HG03460 (cell line): ENCODE measurements at regions not wholly inside any gene's neighbourhood (a gene's known extent, or its start where the extent isn't known, plus 50 kb on each side); places are given as distances from the start of the nearest gene placed in this dataset.

Experiments used
- ATAC-seq: cut with Tn5 transposase; IDR thresholded peaks from one replicate; pipeline ENCODE4 v1.9.1; 2021; ENCODE audit not compliant: unreplicated experiment

DNA sequence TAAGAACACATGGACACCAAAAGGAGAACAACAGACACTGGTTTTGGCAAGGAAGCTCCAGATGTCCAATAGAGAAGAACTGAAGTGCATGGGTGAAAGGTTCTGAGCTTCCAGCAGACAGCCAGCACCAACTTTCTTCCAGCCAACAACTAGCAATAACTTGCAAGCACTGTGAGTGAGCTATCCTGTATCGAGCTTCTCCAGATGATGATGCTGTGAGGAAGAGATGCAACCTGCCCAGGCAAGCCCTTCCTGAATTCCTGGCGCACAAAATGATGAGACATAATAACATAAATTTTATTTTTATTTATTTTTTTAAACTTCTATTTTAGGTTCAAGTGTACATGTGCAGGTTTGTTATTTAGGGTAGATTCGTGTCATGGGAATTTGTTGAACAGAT, 692.1 kb downstream of the DNAJB9 start:
- no peak for ATAC-seq

- ATAC-seq, result no peak
Measured at GRCh38 chr7:109266610-109267009, 696.9 kb downstream of the DNAJB9 start.

- no peak for ATAC-seq
Measured at GRCh38 chr7:109276348-109276747, 706.7 kb downstream of the DNAJB9 start.

DNA sequence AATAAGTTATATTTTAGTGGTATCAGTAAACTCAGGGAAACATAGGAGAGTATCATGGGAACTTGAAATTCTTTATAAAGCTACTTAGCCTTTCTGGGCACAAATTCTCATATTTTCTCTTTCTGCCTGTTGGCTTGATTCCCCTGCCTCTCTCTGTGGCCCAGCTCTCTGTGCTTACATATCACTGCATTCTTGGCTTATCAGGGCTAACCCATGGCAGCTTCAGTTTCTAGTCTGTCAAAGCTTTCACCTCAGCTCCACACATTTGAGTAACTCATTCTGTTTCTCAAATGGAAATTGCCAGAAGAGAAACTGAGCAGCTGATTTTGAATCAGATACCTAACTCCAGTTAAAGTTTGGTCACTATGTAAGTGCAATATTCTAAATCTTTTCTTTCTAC, 713.1 kb downstream of the DNAJB9 start:
- ATAC-seq, result no peak

DNA sequence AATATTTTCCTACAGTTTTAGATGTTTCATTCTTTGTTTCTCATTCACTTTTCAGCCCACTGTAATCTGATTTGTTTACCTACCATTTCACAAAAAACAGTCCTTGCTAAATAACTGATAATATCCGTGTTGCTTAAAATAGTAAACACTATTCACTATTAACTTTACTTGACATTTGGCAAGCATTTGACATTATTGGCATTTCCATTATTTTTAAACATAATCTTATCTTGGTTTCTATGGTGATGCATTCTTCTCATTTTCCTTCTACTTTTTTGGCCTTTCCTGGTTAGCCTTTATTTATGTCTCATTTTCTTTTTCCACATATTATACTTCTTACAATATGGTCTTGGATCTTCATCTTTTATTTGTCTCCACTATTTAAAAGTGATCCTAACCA, 715.3 kb downstream of the DNAJB9 start:
- ATAC-seq, result no peak

GRCh38 chr7:109295158-109295557, 725.5 kb downstream of the DNAJB9 start:
- ATAC-seq, result no peak

DNA sequence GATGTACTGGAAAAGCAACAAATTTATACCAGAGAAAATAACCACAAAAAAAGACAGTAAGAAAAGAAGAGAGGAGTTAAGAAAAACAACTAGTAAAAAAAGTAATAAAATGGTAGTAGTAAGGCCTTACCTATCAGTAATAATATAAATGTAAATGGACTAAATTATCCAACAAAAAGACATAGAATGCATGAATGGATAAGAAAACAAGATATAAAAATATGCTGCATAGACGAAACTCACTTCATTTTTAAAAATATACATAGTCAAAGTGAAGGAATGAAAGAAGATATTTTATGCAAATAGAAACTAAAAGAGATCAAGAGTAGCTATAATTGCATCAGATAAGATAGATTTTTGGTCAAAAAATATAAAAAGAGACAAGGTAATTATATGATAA, 739.1 kb downstream of the DNAJB9 start:
- ATAC-seq, result no peak

DNA sequence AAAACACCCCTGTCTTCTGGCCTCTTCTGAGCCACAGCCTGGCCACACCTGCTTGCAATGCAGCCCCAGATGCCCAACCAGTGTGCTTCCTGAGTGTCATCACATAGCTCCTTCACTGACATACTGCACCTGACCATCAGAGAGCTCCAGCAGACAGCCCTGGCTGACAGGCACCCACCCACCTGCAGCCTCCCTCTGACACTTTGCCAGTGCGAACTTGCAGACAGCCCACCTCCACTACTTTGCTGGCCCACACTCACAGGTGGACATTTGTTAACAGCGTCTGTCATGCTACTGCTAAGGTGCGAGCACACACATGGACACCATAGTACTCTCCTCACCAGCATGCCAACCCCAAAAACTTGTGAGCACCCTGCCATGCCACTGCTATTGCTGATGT, 740.1 kb downstream of the DNAJB9 start:
- no peak for ATAC-seq

DNA sequence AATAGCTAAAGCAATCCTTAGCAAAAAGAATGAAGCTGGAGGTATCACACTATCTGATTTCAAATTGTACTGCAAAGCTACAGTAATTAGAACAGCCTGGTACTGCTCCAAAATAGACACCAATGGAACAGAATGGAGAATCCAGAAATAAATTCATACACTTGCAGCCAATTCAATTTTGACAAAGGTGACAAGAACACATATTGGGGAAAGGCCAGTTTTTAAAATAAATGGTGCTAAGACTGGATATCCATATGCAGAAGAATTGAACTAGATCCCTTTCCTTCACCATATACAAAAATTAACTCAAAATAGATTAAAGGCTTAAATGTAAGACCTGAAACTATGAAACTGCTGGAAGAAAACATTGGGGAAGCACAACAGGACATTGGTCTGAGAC, 748.5 kb downstream of the DNAJB9 start:
- no peak for ATAC-seq

- ATAC-seq, result no peak
Measured at GRCh38 chr7:109322833-109323232, 753.2 kb downstream of the DNAJB9 start.

DNA sequence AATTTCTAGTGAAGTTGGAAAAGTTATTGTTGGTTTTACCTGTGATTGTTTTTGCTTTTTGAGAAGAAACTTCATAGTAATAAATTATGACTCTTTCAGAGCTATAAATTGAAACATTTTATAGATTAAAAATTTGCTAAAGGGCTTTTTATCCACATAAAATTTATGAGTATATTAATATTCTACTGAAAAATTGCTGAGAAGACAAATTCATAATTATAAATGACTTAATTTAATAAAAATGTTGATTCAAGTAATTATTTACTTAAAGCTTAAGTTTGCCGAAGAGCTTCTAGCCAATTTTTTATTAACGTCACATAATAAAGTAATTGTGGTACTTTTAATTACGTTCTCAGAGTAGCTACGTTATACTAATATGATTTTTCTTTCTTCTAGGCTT, 761.7 kb downstream of the DNAJB9 start:
- no peak for ATAC-seq

DNA sequence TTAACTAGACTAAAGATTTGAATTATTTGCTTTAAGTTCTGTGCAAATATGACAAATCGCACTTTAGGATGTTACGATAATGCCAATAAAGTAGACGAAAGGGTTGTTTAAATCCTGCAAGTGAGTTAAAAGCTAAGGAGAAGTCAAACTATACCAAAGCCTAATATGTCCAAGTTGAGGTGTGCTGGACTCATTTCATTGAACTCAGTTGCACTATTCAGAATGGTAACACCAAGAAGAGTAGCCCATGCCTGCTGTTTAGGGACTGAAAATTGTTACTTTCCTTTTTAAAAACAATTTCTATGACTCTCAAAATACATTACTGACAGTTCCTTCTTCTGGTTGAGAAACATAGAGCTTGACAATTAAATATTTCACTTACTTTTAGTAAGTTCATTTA, 766.3 kb downstream of the DNAJB9 start:
- ATAC-seq, result no peak

DNA sequence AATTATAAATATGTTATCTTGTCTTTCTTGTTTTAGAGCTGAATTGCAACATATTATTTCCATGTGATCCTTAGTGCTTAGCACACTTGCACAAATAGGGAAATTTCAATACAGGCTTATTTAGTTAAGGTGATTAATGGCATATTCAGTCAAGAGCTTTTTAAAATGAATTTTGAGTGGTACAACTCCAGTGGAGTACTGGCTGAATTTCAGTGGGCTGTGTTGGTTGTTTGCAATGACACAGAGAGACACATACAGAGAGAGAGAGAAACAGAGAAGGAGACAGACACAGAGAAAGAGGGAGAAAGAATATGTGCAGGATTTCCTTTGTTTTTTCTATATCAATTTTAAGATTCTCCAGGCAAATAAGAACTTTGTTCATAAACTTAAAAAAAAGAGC, 766.9 kb downstream of the DNAJB9 start:
- ATAC-seq, result no peak

DNA sequence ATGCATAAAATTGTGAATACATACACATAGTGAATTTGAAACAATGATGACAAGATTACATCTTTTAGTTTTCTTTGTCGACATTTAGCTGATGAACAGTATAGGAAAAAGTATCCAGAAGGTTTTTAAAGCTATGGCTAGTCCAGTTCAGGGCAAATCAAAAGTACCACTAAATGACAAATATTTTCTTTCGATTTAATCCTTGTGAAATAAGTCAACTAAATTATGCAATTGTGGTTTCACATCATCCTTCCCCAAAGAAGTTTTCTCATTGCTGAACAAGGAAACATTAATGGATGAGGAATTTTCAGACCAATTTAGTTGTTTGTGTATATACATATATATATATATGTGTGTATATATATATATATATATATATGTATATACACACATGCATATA, 774.0 kb downstream of the DNAJB9 start:
- no peak for ATAC-seq

DNA sequence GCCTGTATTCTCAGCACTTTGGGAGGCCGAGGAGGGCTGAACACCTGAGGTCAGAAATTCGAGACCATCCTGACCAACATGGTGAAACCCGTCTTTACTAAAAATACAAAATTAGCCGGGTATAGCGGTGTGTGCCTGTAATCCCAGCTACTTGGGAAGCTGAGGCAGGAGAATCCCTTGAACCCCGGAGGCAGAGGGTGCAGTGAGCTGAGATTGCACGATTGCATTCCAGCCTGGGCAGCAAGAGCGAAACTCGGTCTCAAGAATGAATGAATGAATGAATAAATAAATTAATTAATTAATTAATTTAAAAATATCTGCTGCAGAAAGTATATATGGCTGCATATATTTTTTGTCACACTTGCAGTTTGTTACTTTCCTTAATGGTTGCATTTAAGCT, 781.8 kb downstream of the DNAJB9 start:
- ATAC-seq, result no peak

DNA sequence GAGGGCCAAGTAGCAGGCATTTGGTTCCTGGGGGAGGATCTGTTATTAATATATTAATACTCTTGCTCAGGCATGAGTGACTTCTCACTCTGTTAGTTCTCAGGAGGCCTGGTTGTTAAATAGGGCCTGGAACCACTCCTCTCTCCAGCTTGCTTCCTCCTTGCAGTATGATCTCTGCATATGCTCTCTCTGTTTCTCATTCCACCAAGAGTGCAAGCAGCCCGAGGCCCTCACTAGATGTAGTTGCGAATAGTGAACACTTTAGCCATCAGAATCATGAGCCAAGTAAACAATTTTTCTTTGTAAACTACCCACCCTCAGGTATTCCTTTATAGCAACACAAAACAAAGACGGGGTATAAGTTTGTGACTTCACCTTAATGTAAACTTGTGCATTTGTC, 784.3 kb downstream of the DNAJB9 start:
- no peak for ATAC-seq

- no peak for ATAC-seq
Measured at GRCh38 chr7:109354552-109354951, 784.9 kb downstream of the DNAJB9 start.

DNA sequence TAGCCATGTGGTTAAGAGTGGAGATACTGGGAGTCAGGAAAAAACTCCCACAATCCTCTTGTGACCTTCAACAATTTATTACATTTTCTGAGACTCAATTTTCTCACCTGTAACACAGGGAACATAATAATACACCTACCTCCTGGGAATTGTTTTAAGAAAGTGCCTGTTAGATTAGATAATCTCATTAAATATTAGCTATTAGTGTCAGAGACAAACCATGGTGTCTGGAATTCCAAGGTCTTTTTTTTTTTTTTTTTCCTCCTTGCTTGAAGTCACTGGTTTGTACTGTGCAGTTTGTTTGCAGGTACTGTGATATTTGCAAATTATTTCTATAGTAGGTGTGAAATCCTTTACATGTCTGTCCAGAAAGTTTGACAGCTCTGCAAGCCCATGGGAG, 806.1 kb downstream of the DNAJB9 start:
- no peak for ATAC-seq

DNA sequence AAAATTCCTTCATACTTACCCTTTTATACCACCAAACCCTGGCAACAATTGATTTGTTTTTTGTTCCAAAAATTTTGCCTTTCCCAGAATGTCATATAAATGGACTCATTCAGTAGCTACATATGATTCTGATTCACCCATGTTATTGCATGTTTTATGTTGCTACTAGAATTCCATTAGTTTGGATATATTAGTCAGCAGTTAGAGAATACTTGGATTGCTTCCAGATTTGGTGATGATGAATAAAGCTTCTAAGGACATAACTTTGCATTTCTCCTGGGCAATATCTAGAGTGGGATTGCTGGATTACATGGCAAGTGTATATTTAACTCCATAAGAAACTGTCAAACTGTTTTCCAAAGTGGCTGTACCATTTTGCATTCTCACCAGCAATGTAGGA, 806.9 kb downstream of the DNAJB9 start:
- no peak for ATAC-seq

- no peak for ATAC-seq
Measured at GRCh38 chr7:109377076-109377884, 807.6 kb downstream of the DNAJB9 start.

DNA sequence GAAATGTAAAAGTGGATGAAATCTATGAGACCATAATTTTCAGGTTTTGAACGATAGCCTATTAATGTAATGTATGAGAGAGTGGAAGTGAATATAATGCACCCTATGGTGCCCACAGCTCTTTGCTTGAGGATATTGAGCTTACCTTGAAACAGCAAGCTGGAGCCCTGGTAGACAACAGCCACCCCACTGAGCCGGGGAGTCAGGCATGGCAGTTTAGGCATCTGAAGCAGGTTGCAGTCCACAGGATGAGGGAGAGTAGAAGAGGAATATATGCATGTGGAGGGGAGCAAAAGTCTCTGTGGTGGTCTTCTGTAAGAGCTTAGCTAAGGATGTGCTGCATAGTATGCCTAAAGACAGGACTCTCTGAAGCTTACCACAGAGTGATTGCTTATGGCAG, 817.3 kb downstream of the DNAJB9 start:
- no peak for ATAC-seq

- ATAC-seq, result no peak
Measured at GRCh38 chr7:109387530-109387929, 817.9 kb downstream of the DNAJB9 start.

- no peak for ATAC-seq
Measured at GRCh38 chr7:109391240-109391639, 821.6 kb downstream of the DNAJB9 start.
